22Rv1 (cell line): ENCODE measurements at regions not wholly inside any gene's neighbourhood (a gene's known extent, or its start where the extent isn't known, plus 50 kb on each side); places are given as distances from the start of the nearest gene placed in this dataset.

ENCODE experiments used
- ZFX ChIP-seq: fragments of 450-650 bp; IDR thresholded peaks from 2 replicates; pipeline ENCODE4 v1.6.1; 2017; ENCODE audit warnings: antibody characterized with exemption, borderline replicate concordance
- TF ChIP-seq, protein P1 (sequence below): fragments of 450-650 bp; IDR thresholded peaks from 2 replicates; pipeline ENCODE4 v1.5.1; 2017; ENCODE audit warnings: mild to moderate bottlenecking

DNA sequence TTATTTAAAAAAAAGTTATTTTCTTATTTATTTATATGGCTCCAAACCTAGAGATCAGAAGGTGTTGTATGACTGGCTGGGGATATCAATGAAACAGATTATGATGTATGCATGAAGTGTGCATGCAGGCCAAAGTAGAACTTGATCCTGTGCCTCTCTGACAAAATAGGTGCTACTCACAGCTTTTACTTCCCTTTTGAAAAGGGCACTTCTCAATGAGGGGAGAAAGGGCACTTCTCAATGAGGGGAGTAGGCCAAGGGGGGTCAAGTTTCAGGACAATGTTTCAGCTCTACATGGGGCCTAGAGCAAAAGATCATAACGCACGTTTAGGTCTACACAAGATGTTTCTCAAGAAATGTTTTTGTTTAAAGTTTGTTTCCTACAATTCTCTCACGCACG is 397.5 kb downstream of the ETS1 start:
- TF ChIP-seq, protein P1, sequence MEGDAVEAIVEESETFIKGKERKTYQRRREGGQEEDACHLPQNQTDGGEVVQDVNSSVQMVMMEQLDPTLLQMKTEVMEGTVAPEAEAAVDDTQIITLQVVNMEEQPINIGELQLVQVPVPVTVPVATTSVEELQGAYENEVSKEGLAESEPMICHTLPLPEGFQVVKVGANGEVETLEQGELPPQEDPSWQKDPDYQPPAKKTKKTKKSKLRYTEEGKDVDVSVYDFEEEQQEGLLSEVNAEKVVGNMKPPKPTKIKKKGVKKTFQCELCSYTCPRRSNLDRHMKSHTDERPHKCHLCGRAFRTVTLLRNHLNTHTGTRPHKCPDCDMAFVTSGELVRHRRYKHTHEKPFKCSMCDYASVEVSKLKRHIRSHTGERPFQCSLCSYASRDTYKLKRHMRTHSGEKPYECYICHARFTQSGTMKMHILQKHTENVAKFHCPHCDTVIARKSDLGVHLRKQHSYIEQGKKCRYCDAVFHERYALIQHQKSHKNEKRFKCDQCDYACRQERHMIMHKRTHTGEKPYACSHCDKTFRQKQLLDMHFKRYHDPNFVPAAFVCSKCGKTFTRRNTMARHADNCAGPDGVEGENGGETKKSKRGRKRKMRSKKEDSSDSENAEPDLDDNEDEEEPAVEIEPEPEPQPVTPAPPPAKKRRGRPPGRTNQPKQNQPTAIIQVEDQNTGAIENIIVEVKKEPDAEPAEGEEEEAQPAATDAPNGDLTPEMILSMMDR: no peak
- no peak for TF ChIP-seq ZFX
